GM21619 (cell line): ENCODE measurements at regions not wholly inside any gene's neighbourhood (a gene's known extent, or its start where the extent isn't known, plus 50 kb on each side); places are given as distances from the start of the nearest gene placed in this dataset.

Experiments used
- ATAC-seq: cut with Tn5 transposase; IDR thresholded peaks from one replicate; pipeline ENCODE4 v1.9.1; 2021; ENCODE audit not compliant: unreplicated experiment

GRCh38 chr14:71201840-71202239 lies 294.6 kb downstream of the PCNX1 start:
- ATAC-seq = no peak

DNA sequence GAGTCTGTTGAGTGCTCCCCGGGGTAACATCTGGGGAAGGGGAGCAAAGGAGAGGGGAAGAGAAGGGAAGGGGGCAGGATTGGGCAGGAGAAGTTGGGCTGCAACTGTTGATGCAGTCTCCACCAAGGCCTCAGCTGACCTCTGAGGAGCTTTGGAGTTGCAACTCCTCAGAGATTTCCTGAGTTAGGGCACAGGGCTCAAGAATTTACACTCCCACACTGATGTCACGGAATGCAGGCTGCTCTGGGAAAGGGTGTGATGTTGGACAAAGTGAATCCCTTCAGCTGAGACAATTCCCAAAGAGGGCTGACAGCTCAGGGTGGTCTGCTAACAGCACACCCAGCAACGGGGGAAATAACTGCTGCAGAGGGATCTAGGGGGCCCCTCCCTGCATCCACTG lies 295.6 kb downstream of the PCNX1 start:
- ATAC-seq = no peak

DNA sequence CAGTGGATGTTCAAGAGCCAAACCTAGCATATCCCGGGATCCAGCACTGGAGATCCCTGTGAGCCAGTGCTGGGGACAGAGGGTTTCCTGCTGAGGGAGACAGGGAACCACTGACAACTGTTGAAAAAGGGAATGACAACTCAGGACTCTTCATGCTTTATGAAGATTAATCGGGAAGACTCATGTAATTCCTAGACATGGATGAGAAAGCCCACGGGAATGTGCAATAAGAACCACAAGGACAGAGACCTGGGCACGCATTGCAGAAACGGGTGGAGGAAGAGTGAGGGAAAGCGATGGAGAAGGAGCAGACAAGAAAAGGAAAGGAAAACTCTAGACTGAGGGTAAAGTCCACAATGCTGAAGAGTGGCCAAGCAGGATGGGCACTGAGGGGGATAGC lies 296.0 kb downstream of the PCNX1 start:
- no peak for ATAC-seq

- no peak for ATAC-seq
These were observed 297.0 kb downstream of the PCNX1 start for GRCh38 chr14:71204231-71204630.

DNA sequence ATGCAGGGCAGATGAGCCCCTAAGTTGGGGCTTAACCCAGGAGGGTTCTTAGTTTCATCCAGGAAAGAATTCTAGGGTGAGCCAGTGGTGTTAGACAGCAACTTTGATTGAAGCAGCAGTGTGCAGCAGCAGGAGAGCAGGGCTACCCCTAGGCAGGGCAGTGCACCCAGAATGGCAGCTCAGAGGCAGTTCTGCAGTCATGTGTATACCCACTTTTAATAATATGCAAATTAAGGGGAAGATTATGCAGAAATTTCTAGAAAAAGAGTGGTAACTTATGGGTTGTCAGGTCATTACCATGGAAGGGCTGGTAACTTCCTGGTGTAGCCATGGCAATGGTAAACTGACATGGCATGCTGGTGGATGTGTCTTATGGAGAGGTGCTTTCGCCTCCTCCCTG lies 297.5 kb downstream of the PCNX1 start:
- no peak for ATAC-seq

DNA sequence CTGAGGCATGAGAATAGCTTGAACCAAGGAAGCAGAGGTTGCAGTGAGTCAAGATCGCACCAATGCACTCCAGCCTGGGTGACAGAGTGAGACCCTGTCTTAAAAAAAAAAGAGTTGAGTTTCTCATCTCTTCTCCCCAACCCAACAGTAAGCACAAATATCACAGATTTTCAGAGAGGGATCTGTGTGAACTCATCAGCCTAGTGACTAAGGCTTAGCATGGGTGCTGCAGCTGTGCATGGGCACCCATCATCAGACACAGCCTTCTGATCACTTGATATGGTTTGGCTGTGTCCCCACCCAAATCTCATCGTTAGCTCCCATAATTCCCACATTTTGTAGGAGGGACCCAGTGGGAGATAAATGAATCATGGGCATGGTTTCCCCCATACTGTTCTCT lies 298.9 kb downstream of the PCNX1 start:
- no peak for ATAC-seq

- no peak for ATAC-seq
These were observed 299.6 kb downstream of the PCNX1 start for GRCh38 chr14:71206766-71207371.

DNA sequence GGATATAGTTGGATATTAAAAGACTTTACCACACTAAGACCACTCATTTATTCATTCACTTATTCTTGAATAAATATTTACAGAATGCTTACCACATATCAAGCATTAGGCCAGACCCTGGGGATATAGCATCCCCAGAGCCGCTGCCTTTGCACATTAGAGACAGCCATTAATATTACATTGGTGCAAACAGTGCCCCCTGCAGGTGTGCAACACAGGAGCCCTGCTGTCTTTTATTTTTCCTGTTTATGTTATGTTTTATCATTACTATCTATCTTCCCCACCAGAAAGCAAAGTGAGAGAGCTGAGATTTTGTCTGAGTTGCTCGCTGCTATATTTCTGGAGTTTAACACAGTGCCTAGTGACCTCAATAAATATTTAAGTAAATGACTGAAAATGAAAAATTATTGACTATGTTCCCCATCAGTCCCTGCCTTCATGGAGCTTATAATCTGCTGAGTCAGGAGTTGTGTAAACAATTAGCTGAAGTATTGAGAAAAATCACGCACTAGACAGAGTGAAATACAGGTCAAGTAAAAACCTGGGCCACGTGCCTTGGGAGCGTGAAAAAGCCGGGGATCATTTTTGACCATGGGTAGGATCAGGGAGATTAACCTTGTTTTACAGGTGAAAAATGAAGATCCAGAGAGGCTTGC lies 301.6 kb downstream of the PCNX1 start:
- no peak for ATAC-seq

DNA sequence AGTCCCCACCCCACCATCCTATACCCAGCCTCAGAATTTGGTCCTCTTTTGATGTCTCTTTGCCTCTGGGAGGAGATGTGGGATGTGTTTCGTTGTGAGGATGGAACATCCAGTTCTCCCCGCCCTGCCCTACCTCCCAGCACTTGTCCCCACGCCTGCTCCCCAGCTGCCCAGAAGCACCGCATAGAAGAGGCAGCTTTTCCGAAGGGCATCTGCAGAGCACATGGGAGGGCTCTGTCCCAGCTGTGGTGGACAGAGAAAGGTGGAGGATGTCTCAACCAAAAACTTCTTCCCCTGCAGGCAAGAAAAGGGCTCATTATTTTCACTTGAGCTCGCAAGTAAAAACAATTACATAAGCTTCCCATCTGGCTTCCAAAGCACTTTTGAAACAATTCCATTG lies 302.6 kb downstream of the PCNX1 start:
- ATAC-seq = no peak

DNA sequence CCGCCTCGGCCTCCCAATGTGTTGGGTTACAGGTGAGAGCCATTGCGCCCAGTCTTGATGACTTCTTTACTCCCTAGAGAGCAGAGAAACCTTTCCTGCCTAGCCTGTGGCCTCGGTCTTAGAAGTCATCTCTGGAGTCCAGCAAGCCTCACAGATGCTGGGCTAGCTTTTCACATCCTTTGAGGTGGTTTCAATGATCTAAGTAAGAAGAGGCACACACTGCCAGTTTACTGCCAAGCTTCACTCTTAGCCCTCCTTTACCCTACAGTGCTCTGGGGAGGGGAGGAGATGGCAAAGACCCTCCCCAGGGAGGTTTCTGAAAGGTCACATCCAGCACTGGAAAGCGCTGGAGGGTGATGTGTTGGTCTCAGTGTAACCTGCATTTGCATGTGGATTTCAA lies 304.8 kb downstream of the PCNX1 start:
- ATAC-seq = no peak

DNA sequence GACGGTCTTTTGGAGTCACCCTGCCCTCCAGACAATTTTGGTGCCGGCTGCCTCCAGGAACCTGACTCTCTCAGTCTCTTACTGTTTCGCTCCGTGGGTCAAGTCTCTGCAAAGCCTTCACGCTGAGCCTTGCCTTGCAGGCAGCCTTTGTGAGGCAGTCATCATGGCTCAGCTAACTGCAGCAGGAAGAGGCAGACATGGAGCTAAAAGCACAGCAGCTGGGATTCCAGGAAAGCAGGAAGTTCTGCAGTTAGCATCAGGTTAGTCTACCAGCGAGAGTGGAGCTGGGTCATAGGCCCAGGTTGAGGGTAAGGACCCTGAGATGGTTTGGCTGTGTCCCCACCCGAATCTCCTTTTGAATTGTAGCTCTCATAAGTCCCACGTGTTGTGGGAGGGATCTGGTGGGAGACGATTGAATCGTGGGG lies 305.4 kb downstream of the PCNX1 start:
- no peak for ATAC-seq

- no peak for ATAC-seq
These were observed 307.0 kb downstream of the PCNX1 start for GRCh38 chr14:71214241-71214640.

DNA sequence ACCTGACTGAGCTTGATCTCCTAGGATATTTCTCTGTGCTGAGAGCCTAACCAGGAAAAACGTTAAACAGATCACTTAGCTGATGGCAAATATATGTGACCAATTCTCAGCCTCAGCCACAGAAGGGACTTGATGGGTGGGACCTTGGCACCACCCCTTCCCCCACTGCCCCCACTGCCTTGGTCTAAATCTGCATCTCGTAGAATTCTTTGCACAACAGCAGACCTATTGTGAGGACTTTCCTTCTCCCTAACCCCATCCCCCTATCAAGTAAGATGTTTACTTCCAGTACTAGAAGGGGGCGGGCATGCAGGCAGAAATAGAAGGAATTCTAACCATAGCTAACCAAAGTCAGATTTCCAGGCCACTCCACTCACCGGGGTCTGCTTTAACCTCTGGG lies 313.2 kb downstream of the PCNX1 start:
- ATAC-seq = no peak

DNA sequence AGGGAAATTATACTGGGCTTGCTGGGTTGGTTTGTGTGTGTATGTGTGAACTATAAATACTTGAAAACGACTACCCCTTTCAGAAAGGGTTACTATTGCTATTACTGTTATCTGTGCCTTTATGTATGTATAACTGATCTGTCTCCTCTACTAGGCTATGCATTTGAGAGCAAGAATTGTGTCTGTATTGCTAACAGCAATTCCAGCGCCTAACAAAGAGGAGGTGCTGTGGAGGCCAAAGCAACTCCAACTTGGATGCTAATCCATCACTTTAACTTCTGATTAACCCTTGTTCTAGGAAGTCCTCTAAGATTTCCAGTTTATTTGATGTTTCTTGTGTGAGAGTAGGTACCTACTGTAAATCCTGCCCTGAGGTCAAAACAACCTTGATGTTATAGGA lies 313.9 kb downstream of the PCNX1 start:
- no peak for ATAC-seq

GRCh38 chr14:71225113-71225512 lies 317.9 kb downstream of the PCNX1 start:
- no peak for ATAC-seq

DNA sequence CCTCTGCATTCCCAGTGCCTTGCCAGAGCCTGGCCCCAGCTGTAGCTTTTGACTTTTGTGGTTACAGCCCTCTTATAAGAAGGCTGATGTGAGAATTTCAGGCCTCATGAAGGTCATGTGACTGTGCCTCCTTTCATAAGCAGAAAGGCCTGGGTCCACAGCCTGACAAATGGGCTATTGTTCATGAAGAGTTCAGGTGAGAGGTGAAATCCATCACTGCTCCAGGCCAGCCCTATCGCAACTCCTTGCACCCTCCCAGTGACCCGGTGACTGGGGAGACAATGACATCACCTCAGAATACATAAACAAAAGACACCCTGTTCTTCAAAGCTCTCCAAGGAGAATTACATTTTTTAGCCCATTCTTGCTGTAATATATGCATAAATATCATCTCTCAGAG lies 321.5 kb downstream of the PCNX1 start:
- no peak for ATAC-seq

GRCh38 chr14:71229875-71230274 lies 322.6 kb downstream of the PCNX1 start:
- ATAC-seq = no peak

DNA sequence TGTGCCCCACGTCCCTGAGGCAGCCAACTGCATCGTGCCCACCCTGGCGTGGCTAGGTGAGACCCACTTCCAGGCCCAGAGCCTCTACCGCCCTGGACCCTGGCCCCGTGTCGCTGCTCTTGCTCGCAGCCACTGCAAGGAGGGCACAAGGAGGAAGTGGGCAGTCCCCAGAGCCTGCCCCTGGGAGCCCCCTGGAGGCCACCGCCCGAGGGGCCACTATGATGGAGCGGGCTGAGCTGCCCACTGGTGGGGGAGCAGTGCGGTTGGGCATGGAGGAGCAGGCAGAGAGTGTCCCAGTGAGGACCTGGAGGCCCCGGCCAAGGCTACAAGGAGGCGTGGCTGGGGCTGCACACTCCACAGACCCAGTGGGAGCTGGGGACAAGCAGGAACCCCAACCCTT lies 323.6 kb downstream of the PCNX1 start:
- no peak for ATAC-seq

- peak; percentile 67 for ATAC-seq
These were observed 324.5 kb downstream of the PCNX1 start for GRCh38 chr14:71231521-71232393.

- no peak for ATAC-seq
These were observed 325.2 kb downstream of the PCNX1 start for GRCh38 chr14:71232506-71232905.

- ATAC-seq = no peak
These were observed 328.6 kb downstream of the PCNX1 start for GRCh38 chr14:71235875-71236274.

GRCh38 chr14:71236487-71236886 lies 329.2 kb downstream of the PCNX1 start:
- ATAC-seq = no peak
